CD4-positive, alpha-beta T cell (primary cell): ENCODE measurements at regions not wholly inside any gene's neighbourhood (a gene's known extent, or its start where the extent isn't known, plus 50 kb on each side); places are given as distances from the start of the nearest gene placed in this dataset.

ENCODE experiments used
- ATAC-seq: fragments of 200-7000 bp; cut with Tn5 transposase; one replicate; pipeline ENCODE4 v1.10.0; 2022; ENCODE audit warnings: mild to moderate bottlenecking; ENCODE audit not compliant: poor library complexity
- CTCF ChIA-PET: fragments of 350-600 bp; sonication (Branson Sonifier 250); formaldehyde crosslinking; loops from one replicate; lab custom pipeline; 2021; ENCODE audit warnings: antibody characterized with exemption, inconsistent platforms; lab: Charles Lee
- POLR2A ChIA-PET: fragments of 350-600 bp; sonication (Branson Sonifier 250); formaldehyde crosslinking; loops from one replicate; lab custom pipeline; 2021; ENCODE audit warnings: antibody characterized with exemption, inconsistent platforms; lab: Charles Lee
- DNase-seq, 14 experiments: peaks; one replicate each; pipeline ENCODE4 v3.0.0-alpha.2; 2013 to 2020; ENCODE audit warnings: mixed read lengths in 2 of 14
- H3K27ac ChIP-seq, 2 donors: one replicate each; pipeline versions ENCODE4 v1.5.1 to v1.7.0; 2013; ENCODE audit warnings: low read length in 2 of 2, low read depth in 1 of 2, mild to moderate bottlenecking in 1 of 2
- H3K27me3 ChIP-seq, 2 experiments: 1 replicate in 1 of 2; 2 replicates in 1 of 2; pipeline versions ENCODE4 v1.6.1 to v1.7.0; 2013; ENCODE audit warnings: low read length in 2 of 2, control low read depth in 1 of 2, mild to moderate bottlenecking in 1 of 2, moderate library complexity in 1 of 2; ENCODE audit not compliant: insufficient read depth in 2 of 2, control insufficient read depth in 1 of 2
- H3K36me3 ChIP-seq: one replicate; pipeline ENCODE4 v1.6.1; 2013; ENCODE audit warnings: low read length, control low read depth; ENCODE audit not compliant: insufficient read depth
- H3K4me1 ChIP-seq: one replicate; pipeline ENCODE4 v1.6.1; 2013; ENCODE audit warnings: low read length, control low read depth; ENCODE audit not compliant: insufficient read depth
- H3K4me3 ChIP-seq: one replicate; pipeline ENCODE4 v1.5.1; 2013; ENCODE audit warnings: mild to moderate bottlenecking, low read length, moderate library complexity
- H3K9me3 ChIP-seq, 2 experiments: 1 replicate in 1 of 2; 2 replicates in 1 of 2; pipeline versions ENCODE4 v1.6.1 to v1.7.0; 2013; ENCODE audit warnings: low read length in 2 of 2, mild to moderate bottlenecking in 2 of 2, control low read depth in 1 of 2, moderate library complexity in 1 of 2; ENCODE audit not compliant: control insufficient read depth in 1 of 2, insufficient read depth in 1 of 2
- H3K27ac Mint-ChIP-seq: one replicate; pipeline ENCODE4 v1.8.0; 2020; ENCODE audit warnings: mixed read lengths
- H3K27me3 Mint-ChIP-seq: one replicate; pipeline ENCODE4 v1.8.0; 2021; ENCODE audit warnings: mixed read lengths
- H3K36me3 Mint-ChIP-seq: one replicate; pipeline ENCODE4 v1.8.0; 2021; ENCODE audit warnings: low read depth, mixed read lengths
- H3K4me1 Mint-ChIP-seq: one replicate; pipeline ENCODE4 v1.8.0; 2021; ENCODE audit warnings: low read depth, mixed read lengths
- H3K4me3 Mint-ChIP-seq: one replicate; pipeline ENCODE4 v1.8.0; 2020; ENCODE audit warnings: mild to moderate bottlenecking, mixed read lengths
- H3K9me3 Mint-ChIP-seq: one replicate; pipeline ENCODE4 v1.8.0; 2020; ENCODE audit warnings: mixed read lengths
- intact Hi-C, 2 experiments: fragments of 100-400 bp; cut with DNase I in 1 of 2; cut with micrococcal nuclease in 1 of 2; formaldehyde crosslinking; loops; one replicate each; pipeline versions ENCODE4 v1.15.1 to v1.9.0; 2023 to 2025; cut with DNase I, micrococcal nuclease
- TF ChIP-seq, protein P1 (sequence below): fragments of 200-600 bp; IDR thresholded peaks from one replicate; pipeline ENCODE4 v1.8.0; 2022; ENCODE audit warnings: antibody characterized with exemption, mild to moderate bottlenecking

DNA sequence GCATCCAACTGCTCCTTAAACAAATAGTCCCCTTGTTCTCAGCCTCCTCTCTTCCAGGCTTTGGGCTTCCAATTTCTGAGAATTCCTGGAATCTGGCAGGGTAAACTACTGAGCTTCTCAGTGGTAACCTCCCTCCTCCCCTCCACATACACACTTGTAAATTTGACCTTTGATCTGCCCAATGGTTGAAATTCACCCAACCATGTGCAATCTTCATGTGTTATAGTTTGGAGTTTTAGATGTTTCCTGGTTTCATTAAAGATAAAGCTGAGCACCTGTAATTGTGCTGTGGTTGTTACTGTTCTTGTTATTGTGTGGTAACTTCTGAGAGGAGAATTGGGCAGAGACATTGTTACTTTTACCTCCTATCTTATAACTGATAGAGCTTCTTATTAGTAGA is 328.4 kb downstream of the TPBG start:
- Histone ChIP-seq H3K9me3 (no peaks in the 10 kb centered on the region), H3K4me1 (no peaks in the 10 kb centered on the region), H3K4me3 (no peak overlapping the region), H3K36me3 (no peaks in the 10 kb centered on the region), H3K27ac (no peak overlapping the region), H3K27me3 (no peaks in the 10 kb centered on the region)
- Mint-ChIP-seq H3K4me1 (no peaks in the 10 kb centered on the region), H3K4me3 (no peak overlapping the region), H3K27ac (no peak overlapping the region), H3K9me3 (no peaks in the 10 kb centered on the region), H3K36me3 (no peaks in the 10 kb centered on the region), H3K27me3 (no peaks in the 10 kb centered on the region)
- TF ChIP-seq, protein P1, sequence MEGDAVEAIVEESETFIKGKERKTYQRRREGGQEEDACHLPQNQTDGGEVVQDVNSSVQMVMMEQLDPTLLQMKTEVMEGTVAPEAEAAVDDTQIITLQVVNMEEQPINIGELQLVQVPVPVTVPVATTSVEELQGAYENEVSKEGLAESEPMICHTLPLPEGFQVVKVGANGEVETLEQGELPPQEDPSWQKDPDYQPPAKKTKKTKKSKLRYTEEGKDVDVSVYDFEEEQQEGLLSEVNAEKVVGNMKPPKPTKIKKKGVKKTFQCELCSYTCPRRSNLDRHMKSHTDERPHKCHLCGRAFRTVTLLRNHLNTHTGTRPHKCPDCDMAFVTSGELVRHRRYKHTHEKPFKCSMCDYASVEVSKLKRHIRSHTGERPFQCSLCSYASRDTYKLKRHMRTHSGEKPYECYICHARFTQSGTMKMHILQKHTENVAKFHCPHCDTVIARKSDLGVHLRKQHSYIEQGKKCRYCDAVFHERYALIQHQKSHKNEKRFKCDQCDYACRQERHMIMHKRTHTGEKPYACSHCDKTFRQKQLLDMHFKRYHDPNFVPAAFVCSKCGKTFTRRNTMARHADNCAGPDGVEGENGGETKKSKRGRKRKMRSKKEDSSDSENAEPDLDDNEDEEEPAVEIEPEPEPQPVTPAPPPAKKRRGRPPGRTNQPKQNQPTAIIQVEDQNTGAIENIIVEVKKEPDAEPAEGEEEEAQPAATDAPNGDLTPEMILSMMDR = no peak
- DNase-seq (no peak), ATAC-seq (no peak)
- ChIA-PET POLR2A (no interaction called here), CTCF (no interaction called here)
- intact Hi-C loops = no loop called here

DNA sequence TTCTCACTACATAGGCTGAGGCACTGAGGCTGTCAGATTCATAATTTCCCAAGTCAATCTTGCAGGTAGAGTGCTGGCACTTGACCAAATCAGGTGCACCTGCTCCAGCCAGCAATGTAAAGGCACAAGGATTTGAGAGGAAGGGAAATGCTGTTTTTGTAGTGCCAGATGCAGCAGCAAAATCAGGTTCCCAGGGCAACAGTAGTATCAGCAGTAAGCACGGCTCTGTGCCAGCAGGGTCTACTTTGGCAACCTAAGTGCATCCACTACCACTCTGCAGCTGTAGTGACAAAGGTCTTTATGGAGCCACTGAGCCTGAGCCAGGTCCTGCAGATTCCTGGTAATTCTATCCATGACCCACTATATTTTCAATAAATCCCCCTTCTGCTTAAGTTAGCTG is 329.5 kb downstream of the TPBG start:
- Histone ChIP-seq H3K4me1 (no peaks in the 10 kb centered on the region), H3K4me3 (no peak overlapping the region), H3K27ac (no peak overlapping the region), H3K27me3 (no peaks in the 10 kb centered on the region), H3K36me3 (no peaks in the 10 kb centered on the region), H3K9me3 (no peaks in the 10 kb centered on the region)
- ATAC-seq = no peak
- no peaks in the 10 kb centered on the region for H3K9me3 Mint-ChIP-seq
- TF ChIP-seq, protein P1 = no peak
- CTCF ChIA-PET = no interaction called here
- no peak overlapping the region for H3K27ac Mint-ChIP-seq
- no peaks in the 10 kb centered on the region for H3K4me1 Mint-ChIP-seq
- H3K36me3 Mint-ChIP-seq = no peaks in the 10 kb centered on the region
- intact Hi-C loops = no loop called here
- DNase-seq = no peak
- no peak overlapping the region for H3K4me3 Mint-ChIP-seq
- H3K27me3 Mint-ChIP-seq = no peaks in the 10 kb centered on the region
- POLR2A ChIA-PET = no interaction called here

DNA sequence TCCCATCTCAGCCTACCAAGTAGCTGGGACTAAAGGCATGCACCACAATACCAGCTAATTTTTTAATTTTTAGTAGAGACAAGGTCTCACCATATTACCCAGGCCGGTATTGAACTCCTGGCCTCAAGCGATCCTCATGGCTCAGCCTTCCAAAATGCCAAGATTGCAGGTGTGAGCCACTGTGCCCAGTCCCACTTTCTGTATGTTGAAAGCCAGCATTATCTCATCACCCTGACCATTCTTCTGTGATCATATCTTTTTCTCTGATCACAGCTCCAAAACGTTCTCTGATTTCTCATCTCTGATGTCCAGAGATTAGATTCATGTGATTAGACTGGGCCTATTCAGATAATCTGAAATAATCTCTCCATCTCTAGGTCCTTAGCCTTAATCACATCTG is 337.7 kb downstream of the TPBG start:
- ChIA-PET CTCF (no interaction called here), POLR2A (no interaction called here)
- Mint-ChIP-seq H3K4me1 (no peaks in the 10 kb centered on the region), H3K9me3 (peaks cover 7% of the 10 kb centered on the region), H3K27ac (no peak overlapping the region), H3K36me3 (no peaks in the 10 kb centered on the region), H3K4me3 (no peak overlapping the region), H3K27me3 (no peaks in the 10 kb centered on the region)
- intact Hi-C loops = no loop called here
- no peak for DNase-seq
- TF ChIP-seq, protein P1 = no peak
- H3K36me3 ChIP-seq = no peaks in the 10 kb centered on the region
- H3K4me3 ChIP-seq = no peak overlapping the region
- no peak for ATAC-seq
- peaks cover 0 to 4% of the 10 kb centered on the region in 2 experiments for H3K9me3 ChIP-seq
- H3K27me3 ChIP-seq = no peaks in the 10 kb centered on the region
- H3K27ac ChIP-seq = no peak overlapping the region
- H3K4me1 ChIP-seq = no peaks in the 10 kb centered on the region
